T47D (cell line): ENCODE measurements at regions not wholly inside any gene's neighbourhood (a gene's known extent, or its start where the extent isn't known, plus 50 kb on each side); places are given as distances from the start of the nearest gene placed in this dataset.

Experiments
- DNase-seq, 2 experiments: peaks; one replicate each; pipeline versions ENCODE4 v3.0.0 to v3.0.0-alpha.2; 2011 to 2012; ENCODE audit warnings: low read depth in 1 of 2, low spot score in 1 of 2
- JUND ChIP-seq: IDR thresholded peaks from 2 replicates; pipeline ENCODE4 v1.6.1; 2012; ENCODE audit warnings: low read depth
- in situ Hi-C: cut with HindIII; loops from 2 replicates; pipeline ENCODE4 v1.10.0; 2016; ENCODE audit warnings: low sequenced_read_pairs, low pct_unique_long_range_greater_than_20kb

DNA sequence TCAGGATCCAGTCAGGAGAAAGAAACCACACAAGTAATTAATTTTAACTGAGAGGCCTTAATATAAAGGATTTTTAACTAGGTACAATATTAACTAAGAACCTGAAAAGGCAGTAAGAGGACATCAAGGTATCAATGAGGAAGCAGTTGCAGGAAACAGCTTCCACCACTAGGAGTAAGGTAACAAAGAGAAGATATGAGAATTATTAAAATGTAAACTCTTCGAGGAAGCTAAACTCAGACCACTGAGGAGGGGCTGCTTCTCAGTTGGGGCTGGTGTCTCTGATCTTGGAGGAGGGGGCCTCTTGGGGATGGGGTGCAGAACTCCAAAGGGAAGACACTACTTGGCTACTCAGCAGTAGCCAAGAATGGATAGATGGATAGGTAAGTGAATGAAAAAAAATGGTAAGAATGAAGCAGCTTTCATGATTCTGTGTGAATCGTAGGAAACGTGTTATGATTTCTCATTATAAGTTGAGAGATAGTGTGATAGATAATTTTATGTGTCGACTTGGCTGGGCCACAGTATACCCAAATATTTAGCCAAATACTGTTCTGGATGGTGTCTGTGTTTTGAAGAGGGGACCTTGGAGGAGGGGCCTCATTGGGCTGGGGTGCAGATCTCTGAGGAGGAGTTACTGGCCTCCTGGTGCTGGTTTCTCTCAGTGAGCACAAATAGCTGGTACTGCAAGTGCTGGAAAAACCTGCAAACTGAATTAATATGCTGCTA, 547.7 kb upstream of the LRRTM1 start:
- no peak for DNase-seq
- TF ChIP-seq JUND = no peak
- in situ Hi-C loops = no loop called here

DNA sequence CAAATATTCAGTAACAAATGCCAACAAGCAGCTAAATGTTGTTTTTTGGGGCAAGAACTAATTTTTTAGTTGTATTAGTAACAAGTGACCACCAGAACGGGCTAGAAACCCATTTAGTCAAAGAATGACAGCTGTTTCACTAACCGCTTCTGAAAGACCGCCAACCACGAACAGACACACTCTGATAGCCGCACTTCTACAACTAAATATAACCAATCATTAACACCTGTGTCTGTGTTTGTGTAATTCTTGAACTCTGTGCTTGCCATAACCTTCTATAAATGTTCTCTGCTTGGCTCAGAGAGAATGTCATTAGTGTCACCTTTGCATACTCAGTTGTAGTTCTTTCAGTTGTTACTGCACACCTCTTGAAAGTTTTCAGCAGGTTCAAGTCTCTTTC, 526.3 kb upstream of the LRRTM1 start:
- TF ChIP-seq JUND = no peak

DNA sequence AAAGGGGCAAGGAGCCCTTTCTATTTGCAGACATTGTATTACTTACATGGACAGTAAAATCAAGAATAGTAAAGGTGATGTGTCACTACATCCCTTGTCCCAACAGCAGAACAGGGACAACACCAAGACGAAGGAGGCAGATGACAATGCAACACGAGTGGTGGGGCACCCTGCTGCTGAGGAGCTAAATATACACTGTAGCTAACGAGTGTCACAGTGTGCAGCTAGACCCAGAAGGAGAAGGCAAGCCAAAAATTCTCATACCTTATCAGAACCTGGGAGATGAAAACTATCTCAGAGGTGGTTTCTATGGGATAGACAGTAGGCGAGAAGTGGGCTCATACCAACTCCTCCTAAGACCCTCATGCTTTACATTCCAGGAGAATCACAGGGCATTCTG, 518.4 kb upstream of the LRRTM1 start:
- in situ Hi-C loops = no loop called here
- no peak for DNase-seq
- TF ChIP-seq JUND = no peak

More for the DNA sequence above, 526.3 kb upstream of the LRRTM1 start:
- DNase-seq = no peak
- in situ Hi-C loops = no loop called here

DNA sequence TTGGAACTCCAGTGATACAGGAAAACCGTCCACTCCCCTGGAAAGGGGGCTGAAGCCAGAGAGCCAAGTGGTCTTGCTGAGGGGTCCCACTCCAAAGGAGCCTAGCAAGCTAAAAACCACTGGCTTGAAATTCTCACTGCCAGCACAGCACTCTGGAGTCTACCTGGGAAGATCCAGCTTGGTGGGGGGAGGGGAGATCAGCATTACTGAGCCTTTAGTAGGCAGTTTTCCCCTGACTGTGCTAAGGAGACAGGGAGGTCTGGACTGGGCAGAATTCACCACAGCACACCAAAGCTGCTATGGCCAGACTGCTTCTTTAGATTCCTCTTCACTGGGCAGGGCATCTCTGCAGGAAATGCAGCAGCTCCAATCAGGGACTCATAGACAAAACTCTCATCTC, 510.7 kb upstream of the LRRTM1 start:
- no peak for DNase-seq
- in situ Hi-C loops = no loop called here
- TF ChIP-seq JUND = no peak

DNA sequence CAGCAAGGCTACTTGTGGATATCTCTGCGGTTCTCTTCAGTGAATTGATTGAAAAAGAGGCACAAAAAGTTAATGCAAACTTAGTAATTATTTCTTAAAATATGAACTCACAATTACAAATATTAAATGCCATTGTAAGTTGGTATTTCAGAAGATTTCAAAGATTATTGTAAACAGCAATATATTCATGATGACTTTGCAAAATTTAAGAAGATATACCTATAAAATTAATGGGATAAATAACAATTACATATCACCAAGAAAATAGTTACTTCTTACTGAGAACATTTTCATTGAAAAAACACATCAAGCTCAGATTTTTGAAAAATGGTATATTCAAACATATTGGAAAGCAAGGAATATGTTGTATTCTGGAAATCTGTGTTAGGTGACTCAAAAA, 482.0 kb upstream of the LRRTM1 start:
- no peak for TF ChIP-seq JUND
- no peak for DNase-seq
- in situ Hi-C loops = no loop called here

DNA sequence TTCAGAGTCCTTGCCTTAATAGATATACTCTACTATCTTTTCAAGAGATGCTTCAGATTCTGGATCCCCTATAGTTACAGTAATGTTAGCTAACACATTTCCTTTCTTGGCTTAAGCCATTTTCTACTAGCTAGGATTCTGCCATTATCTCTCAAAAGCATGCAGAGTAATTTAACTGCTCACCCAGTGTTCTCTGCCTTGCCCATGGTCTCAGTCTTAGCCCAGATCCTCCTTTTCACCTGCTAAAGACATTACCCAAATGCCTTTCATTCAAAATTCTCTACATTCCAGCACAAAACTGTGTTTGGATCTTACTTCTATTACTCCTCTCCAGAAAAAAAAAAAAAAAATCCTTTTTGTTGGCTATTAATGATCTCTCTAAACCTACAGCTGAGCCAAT, 474.2 kb upstream of the LRRTM1 start:
- no peak for DNase-seq
- TF ChIP-seq JUND = no peak
- in situ Hi-C loops = no loop called here

DNA sequence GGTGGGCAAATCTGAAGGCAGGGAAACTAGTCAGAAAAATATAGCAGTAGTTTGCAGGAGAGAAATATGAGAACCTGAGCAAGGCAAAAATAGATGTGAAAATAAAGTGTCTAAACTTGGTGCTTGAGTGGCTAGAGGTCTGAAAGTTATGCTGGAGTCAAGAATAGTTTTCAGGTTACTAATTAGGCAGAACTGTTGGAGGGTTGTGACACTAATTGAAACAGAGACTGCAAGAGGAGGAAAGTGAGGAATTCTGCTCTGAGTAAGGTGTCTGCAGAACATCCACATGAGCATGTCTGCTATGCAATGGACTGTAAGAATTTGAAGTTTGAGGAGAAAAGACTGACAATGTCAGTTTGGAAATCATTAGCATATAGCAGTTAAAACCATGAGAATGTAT, 444.0 kb upstream of the LRRTM1 start:
- no peak for DNase-seq
- in situ Hi-C loops = no loop called here
- TF ChIP-seq JUND = no peak

DNA sequence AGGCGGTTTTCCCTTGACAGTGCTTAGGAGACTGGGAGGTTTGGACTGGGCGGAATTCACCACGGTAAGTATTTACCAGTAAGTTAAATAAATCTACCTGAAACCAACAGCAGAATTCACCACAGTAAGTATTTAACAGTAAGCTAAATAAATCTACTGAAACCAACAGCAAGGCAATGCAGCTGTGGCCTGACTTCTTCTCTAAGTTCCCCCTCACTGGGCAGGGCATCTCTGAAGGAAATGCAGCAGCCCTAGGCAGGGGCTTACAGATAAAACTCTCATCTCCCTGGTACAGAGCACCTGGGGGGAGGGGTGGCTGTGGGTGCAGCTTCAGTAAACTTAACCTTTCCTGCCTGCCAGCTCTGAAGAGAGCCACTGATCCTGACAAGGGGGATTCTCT, 432.5 kb upstream of the LRRTM1 start:
- TF ChIP-seq JUND = no peak
- DNase-seq = no peak
- in situ Hi-C loops = no loop called here

DNA sequence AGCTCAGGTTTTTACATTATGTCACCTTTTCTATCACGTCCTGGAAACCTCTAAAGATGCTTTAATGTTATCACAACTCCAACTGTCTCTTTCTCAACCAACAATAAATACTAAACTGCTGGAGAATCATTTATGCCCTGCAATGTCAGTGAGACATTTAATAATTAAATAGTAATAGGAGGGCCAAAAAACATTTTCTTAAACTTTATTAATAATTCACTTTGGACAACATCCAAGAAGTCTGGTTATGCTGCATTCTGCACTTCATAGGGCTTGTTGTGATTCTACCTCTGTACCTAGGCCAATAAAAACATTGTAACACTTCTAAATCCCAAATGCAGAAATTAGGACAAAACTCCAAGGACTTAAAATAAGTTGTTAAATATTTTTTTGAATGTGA, 420.4 kb upstream of the LRRTM1 start:
- no peak for TF ChIP-seq JUND
- in situ Hi-C loops = no loop called here
- DNase-seq = no peak

DNA sequence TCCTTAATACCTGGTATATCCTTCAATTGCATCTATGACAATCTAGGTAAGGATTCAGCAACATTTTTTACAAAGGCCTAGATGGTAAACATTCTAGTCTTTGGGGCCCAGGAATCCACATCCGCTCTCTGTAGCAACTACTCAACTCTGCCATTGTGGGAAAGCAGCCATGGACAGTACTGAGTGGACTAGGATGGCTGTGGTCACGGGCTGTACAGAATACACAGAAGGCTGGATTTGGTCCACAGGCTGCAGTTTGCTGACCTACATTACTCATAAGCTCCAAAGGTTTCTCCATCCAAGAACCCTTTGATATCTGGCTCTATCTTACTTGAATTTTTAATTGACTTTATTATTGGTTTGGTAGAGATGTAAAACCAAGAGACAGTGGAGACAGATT, 418.3 kb upstream of the LRRTM1 start:
- no peak for DNase-seq
- in situ Hi-C loops = no loop called here
- no peak for TF ChIP-seq JUND

DNA sequence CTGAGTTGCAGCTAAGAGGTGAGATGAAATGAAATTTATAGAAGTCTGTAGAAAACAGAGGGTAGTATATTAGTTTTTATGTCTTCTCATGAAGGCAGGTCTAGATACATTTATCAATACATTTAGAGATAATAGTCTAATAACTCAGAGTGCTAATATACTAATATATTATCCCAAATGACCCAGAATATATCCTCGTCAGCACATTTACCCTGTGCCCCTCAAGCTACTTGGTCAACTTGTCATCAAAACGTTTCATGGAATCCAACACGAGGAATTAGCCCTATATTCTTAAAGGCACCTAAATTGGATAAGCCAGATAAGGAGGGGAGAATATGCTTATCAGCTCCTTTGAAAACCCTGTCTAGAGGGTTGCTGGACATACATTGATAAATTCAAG, 415.1 kb upstream of the LRRTM1 start:
- no peak for TF ChIP-seq JUND
- no peak for DNase-seq
- in situ Hi-C loops = no loop called here

DNA sequence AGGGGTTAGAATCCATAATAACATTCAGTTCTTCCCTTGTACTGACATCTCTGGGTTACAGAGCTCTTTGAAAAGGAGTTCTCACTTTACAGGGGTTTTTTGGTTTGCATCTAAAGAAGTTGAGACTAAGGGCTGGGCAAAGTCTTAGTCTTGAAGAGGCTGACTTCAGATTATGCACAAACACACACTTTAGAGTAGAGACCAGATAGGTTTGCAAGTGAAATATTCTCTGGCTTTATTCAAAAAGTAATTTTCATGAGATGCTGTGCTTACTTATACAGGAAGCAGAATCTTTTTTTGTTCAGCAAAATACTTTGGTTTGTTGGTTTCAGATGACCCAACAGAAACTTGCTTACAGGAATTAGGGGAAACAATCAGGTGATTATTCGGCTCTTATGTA, 410.9 kb upstream of the LRRTM1 start:
- DNase-seq = no peak
- no peak for TF ChIP-seq JUND
- in situ Hi-C loops = no loop called here

DNA sequence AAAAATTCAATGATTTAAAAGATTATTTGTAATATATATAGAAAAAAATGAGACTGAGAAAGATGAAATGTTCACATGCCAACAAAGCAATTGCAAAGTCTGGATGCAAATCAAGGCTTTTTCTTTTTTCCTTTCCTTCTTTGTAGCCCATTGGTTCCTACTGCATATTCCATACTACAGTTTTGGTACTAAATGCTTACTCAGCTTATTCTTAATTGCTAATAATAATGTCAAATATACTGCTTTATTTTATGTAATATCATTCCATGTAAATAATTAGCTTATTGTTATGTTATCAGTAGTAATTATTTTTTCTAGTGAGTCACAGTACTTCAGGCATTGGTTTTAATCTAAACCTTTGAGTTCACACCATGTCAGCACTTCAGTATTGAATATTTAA, 407.4 kb upstream of the LRRTM1 start:
- in situ Hi-C loops = no loop called here
- no peak for TF ChIP-seq JUND
- DNase-seq = no peak

DNA sequence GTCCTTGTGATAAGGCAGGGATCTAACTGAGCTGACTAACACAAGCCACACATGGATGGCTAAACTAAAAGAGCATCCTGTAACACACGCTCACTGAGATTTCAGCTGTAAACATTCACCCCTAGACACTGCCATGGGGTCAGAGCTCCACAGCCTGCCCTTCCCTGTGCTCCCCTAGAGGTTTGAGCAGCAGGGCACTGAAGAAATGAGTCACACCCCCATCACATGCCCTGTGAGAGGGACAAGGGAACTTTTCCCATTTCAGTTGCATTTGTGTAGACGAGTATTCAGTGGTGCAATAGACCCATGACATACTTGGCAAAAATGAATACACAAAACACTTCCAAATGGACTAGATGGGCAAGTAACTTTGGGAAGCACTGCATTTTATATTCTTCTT, 402.4 kb upstream of the LRRTM1 start:
- no peak for DNase-seq
- no peak for TF ChIP-seq JUND
- in situ Hi-C loops = no loop called here
